SU-DHL-6 (cell line): ENCODE measurements at regions not wholly inside any gene's neighbourhood (a gene's known extent, or its start where the extent isn't known, plus 50 kb on each side); places are given as distances from the start of the nearest gene placed in this dataset.
"Not testable (repeated sequence)": the region's sequence is repeated elsewhere in the genome, so short reads cannot be mapped to it uniquely, and the experiment has no call there.

Source experiments
- H2AFZ ChIP-seq: fragments of 200-600 bp; sonication (generic); 2 replicates; pipeline ENCODE4 v1.6.1; 2014; ENCODE audit warnings: low read depth, mild to moderate bottlenecking, moderate library complexity, mixed read lengths, antibody characterized with exemption, low read length; ENCODE audit not compliant: severe bottlenecking
- H3F3A ChIP-seq: fragments of 200-600 bp; shearing (Covaris generic); 2 replicates; pipeline ENCODE4 v1.6.0; 2016; ENCODE audit warnings: antibody characterized with exemption, mild to moderate bottlenecking; ENCODE audit not compliant: insufficient read depth
- H3K27ac ChIP-seq: fragments of 200-600 bp; sonication (generic); 2 replicates; pipeline ENCODE4 v1.5.1; 2016; ENCODE audit warnings: low read depth, mild to moderate bottlenecking, low read length, moderate library complexity, mixed read lengths
- H3K27me3 ChIP-seq: fragments of 200-600 bp; sonication (generic), shearing (Covaris generic); 2 replicates; pipeline ENCODE4 v1.6.0; 2014; ENCODE audit warnings: mild to moderate bottlenecking, low read length
- H3K36me3 ChIP-seq: fragments of 200-600 bp; sonication (generic); 2 replicates; pipeline ENCODE4 v1.6.1; 2014; ENCODE audit warnings: mild to moderate bottlenecking, low read length, mixed read lengths
- H3K4me2 ChIP-seq: fragments of 300-600, 200-600 bp; shearing (Covaris generic), sonication (generic); 2 replicates; pipeline ENCODE4 v1.6.0; 2014; ENCODE audit warnings: low read length, low read depth, mild to moderate bottlenecking; ENCODE audit not compliant: poor library complexity, severe bottlenecking
- H3K4me3 ChIP-seq: fragments of 200-600 bp; sonication (generic); 2 replicates; pipeline ENCODE4 v1.5.1; 2014; ENCODE audit warnings: antibody characterized with exemption, low read length, mild to moderate bottlenecking, mixed read lengths; ENCODE audit not compliant: insufficient read depth, poor library complexity, severe bottlenecking
- H3K79me2 ChIP-seq: fragments of 200-600 bp; sonication (generic); 2 replicates; pipeline ENCODE4 v1.6.1; 2014; ENCODE audit warnings: mild to moderate bottlenecking, low read length, moderate library complexity; ENCODE audit not compliant: insufficient read depth
- H3K9ac ChIP-seq: fragments of 200-600 bp; sonication (generic); 2 replicates; pipeline ENCODE4 v1.7.0; 2014; ENCODE audit warnings: mild to moderate bottlenecking, low read length
- H3K9me2 ChIP-seq: fragments of 200-600 bp; sonication (generic); replicated peaks from 2 replicates; pipeline ENCODE4 v1.6.1; 2014; ENCODE audit warnings: low read length; ENCODE audit not compliant: insufficient read depth
- H3K9me3 ChIP-seq: fragments of 200-600 bp; sonication (generic); 2 replicates; pipeline ENCODE4 v1.6.1; 2014; ENCODE audit warnings: low read length, mixed read lengths; ENCODE audit not compliant: insufficient read depth
- H4K20me1 ChIP-seq: fragments of 200-600 bp; sonication (generic); 2 replicates; pipeline ENCODE4 v1.6.1; 2014; ENCODE audit warnings: low read depth, mild to moderate bottlenecking, antibody characterized with exemption, low read length, moderate library complexity, mixed read lengths
- EZH2phosphoT487 ChIP-seq: fragments of 200-600 bp; sonication (generic), shearing (Covaris generic); conservative IDR thresholded peaks from 2 replicates; pipeline ENCODE4 v1.6.1; 2018; ENCODE audit warnings: mild to moderate bottlenecking, antibody characterized with exemption, low read length, moderate library complexity, mixed read lengths
- TF ChIP-seq, protein P1 (sequence below): fragments of 200-600 bp; sonication (generic); IDR thresholded peaks from one replicate; pipeline ENCODE4 v1.5.1; 2017; ENCODE audit warnings: antibody characterized with exemption, mild to moderate bottlenecking, low read length, moderate library complexity; ENCODE audit not compliant: insufficient read depth, poor library complexity, severe bottlenecking

DNA sequence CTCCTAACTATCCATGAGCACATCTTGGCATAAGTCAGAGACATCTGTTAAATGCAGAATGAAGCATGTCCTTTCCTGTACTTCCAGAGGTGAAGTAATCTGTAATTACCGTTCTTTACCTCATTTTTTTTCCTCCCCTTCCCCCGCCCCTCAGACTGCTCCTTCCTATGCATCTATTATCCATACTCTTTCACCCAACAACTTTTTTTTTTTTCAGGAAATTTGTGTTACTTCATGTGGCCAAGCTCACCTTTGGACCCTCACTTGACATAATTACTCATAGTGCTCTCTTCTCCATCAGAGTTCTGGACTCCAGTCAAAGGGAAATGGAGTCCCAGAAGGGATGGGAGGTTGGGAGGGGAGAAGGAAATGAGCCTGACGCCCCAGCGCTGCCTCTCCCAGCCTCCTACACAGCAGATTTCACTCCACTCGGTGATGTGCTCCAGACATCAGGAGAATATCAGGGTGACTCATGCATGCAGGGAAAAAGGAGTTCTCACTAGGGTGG lies 568.8 kb downstream of the STIM2 start:
- TF ChIP-seq, protein P1, sequence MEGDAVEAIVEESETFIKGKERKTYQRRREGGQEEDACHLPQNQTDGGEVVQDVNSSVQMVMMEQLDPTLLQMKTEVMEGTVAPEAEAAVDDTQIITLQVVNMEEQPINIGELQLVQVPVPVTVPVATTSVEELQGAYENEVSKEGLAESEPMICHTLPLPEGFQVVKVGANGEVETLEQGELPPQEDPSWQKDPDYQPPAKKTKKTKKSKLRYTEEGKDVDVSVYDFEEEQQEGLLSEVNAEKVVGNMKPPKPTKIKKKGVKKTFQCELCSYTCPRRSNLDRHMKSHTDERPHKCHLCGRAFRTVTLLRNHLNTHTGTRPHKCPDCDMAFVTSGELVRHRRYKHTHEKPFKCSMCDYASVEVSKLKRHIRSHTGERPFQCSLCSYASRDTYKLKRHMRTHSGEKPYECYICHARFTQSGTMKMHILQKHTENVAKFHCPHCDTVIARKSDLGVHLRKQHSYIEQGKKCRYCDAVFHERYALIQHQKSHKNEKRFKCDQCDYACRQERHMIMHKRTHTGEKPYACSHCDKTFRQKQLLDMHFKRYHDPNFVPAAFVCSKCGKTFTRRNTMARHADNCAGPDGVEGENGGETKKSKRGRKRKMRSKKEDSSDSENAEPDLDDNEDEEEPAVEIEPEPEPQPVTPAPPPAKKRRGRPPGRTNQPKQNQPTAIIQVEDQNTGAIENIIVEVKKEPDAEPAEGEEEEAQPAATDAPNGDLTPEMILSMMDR = no peak
- no peak for TF ChIP-seq EZH2phosphoT487

DNA sequence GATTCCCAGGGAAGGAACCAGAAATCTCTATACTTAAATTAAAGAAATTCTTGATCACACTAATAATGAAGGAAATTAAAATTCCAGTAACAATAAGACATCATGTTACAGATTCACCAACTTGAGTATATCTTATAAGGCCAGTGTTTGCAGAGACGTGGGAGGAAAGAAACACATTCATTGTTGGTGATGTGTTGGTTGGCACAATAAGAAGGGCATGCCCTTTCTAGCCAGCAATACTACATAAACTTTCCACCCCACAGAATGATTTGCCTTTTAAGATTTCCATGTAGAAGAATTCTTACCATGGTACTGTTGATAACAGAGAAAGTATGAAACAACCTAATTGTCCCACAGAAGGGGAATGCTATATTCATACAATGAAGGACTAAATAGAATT lies 581.5 kb downstream of the STIM2 start:
- Histone ChIP-seq H3K9ac (no peak overlapping the region), H3K9me2 (no peaks in the 10 kb centered on the region), H3K27ac (no peak overlapping the region), H2AFZ (no peak overlapping the region), H3K79me2 (no peaks in the 10 kb centered on the region), H4K20me1 (no peaks in the 10 kb centered on the region), H3K4me2 (no peak overlapping the region), H3K4me3 (no peak overlapping the region), H3K27me3 (no peaks in the 10 kb centered on the region), H3K9me3 (no peaks in the 10 kb centered on the region), H3K36me3 (no peaks in the 10 kb centered on the region), H3F3A (no peaks in the 10 kb centered on the region)
- TF ChIP-seq, protein P1 = no peak
- TF ChIP-seq EZH2phosphoT487 = no peak

More for the DNA sequence above, 568.8 kb downstream of the STIM2 start:
- Histone ChIP-seq H3K4me3 (no peak overlapping the region), H3K9ac (no peak overlapping the region), H3K79me2 (no peaks in the 10 kb centered on the region), H3K27ac (no peak overlapping the region), H3K36me3 (no peaks in the 10 kb centered on the region), H3K9me2 (no peaks in the 10 kb centered on the region), H2AFZ (no peak overlapping the region), H4K20me1 (no peaks in the 10 kb centered on the region), H3K4me2 (no peak overlapping the region), H3F3A (no peaks in the 10 kb centered on the region), H3K9me3 (no peaks in the 10 kb centered on the region), H3K27me3 (no peaks in the 10 kb centered on the region)

DNA sequence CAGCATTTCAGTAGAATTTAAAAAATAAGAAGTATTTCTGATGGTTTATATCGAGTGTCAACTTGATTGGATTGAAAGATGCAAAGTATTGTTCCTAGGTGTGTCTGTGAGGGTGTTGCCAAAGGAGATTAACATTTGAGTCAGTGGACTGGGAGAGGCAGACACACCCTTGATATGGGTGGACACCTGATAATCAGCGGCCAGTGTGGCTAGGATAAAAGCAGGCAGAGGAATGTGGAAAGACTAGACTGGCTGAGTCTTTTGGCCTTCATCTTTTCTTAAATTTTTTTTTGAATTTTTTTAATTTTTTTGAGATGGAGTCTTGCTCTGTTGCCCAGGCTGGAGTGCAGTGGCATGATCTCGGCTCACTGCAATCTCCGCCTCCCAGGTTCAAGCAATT lies 582.0 kb downstream of the STIM2 start:
- H2AFZ ChIP-seq, H3K27me3 ChIP-seq, H3K4me2 ChIP-seq, H3K9me2 ChIP-seq, H3F3A ChIP-seq, H3K9ac ChIP-seq, H3K79me2 ChIP-seq, H3K9me3 ChIP-seq, H3K4me3 ChIP-seq, H3K36me3 ChIP-seq, H3K27ac ChIP-seq, H4K20me1 ChIP-seq: not testable (repeated sequence)

DNA sequence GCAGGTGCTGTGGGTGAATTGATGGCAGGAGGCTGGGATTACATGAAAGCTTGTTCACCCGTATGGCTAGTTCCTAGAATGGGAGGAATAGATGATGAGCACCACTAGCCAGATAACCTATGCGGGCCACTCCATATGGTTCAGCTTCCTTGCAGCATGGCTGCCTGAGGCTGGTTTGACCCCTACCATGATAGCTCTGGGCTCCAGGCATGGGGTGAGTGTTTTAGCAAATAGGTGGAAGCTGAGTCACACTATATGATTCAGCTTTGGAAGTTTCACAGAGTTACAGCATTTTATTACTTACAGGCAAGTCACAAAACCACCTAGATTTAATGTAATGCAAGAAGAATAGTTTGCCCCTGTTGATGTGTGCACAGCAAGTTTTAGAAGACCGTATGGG lies 603.2 kb downstream of the STIM2 start:
- Histone ChIP-seq H4K20me1 (no peaks in the 10 kb centered on the region), H3K27me3 (no peaks in the 10 kb centered on the region), H3K9me2 (no peaks in the 10 kb centered on the region), H2AFZ (no peak overlapping the region), H3F3A (no peaks in the 10 kb centered on the region), H3K79me2 (no peaks in the 10 kb centered on the region), H3K4me3 (no peak overlapping the region), H3K4me2 (no peak overlapping the region), H3K9me3 (no peaks in the 10 kb centered on the region), H3K27ac (no peak overlapping the region), H3K9ac (no peak overlapping the region), H3K36me3 (no peaks in the 10 kb centered on the region)
- TF ChIP-seq, protein P1 = no peak
- no peak for TF ChIP-seq EZH2phosphoT487
